GM12878 (cell line): ENCODE measurements at regions not wholly inside any gene's neighbourhood (a gene's known extent, or its start where the extent isn't known, plus 50 kb on each side); places are given as distances from the start of the nearest gene placed in this dataset.

ENCODE experiments used
- ATAC-seq: fragments of 200-7000 bp; cut with Tn5 transposase; 3 replicates; pipeline ENCODE4 v1.9.1; 2020; ENCODE audit warnings: mild to moderate bottlenecking, moderate library complexity
- BruUV-seq: library from RNA; stranded (reverse); fragments of 400-500 nt; replicated peaks from 2 replicates; lab custom pipeline; 2021; lab: Mats Ljungman, UMichigan
- CTCF ChIA-PET: fragments of 300-600 bp; sonication (Branson Sonifier 250); formaldehyde crosslinking; extraction: SDS; loops from one replicate; lab custom pipeline; 2021; ENCODE audit warnings: inconsistent platforms; lab: Yijun Ruan, JAX
- POLR2A ChIA-PET: fragments of 350-600 bp; formaldehyde crosslinking; extraction: SDS; loops from one replicate; lab custom pipeline; 2021; ENCODE audit warnings: inconsistent platforms; lab: Charles Lee
- RAD21 ChIA-PET: fragments of 300-600 bp; sonication (Branson Sonifier 250); formaldehyde crosslinking; loops from one replicate; lab custom pipeline; 2023; ENCODE audit warnings: antibody characterized with exemption; ENCODE audit not compliant: unreplicated experiment; lab: Charles Lee
- SMC1A ChIA-PET: fragments of 300-600 bp; sonication (Branson Sonifier 250); formaldehyde crosslinking; loops from one replicate; lab custom pipeline; 2023; ENCODE audit not compliant: unreplicated experiment, uncharacterized antibody; lab: Charles Lee
- DNase-seq: peaks from one replicate; pipeline ENCODE4 v3.0.0-alpha.2; 2011; ENCODE audit warnings: low read depth, low spot score
- FAIRE-seq: peaks from 3 replicates; lab custom pipeline; 2011; peaks lifted over from hg19 to GRCh38; lab: Jason Lieb, UNC
- H2AFZ ChIP-seq: 2 replicates; pipeline ENCODE4 v1.6.0; 2011; ENCODE audit warnings: low read depth, low read length, control low read depth; ENCODE audit not compliant: control insufficient read depth
- H3K27ac ChIP-seq: 2 replicates; pipeline ENCODE4 v1.5.1; 2011; ENCODE audit warnings: control low read depth; ENCODE audit not compliant: control insufficient read depth, insufficient read depth
- H3K27me3 ChIP-seq, 2 experiments: replicated peaks in 1 of 2; 2 replicates each; pipeline versions ENCODE4 v1.6.0 to v1.6.1; 2011; ENCODE audit warnings: low read length in 1 of 2; ENCODE audit not compliant: control insufficient read depth in 2 of 2, insufficient read depth in 2 of 2
- H3K36me3 ChIP-seq, 2 experiments: 2 replicates each; pipeline ENCODE4 v1.5.1; 2011; ENCODE audit warnings: low read length in 1 of 2; ENCODE audit not compliant: control insufficient read depth in 2 of 2, insufficient read depth in 2 of 2
- H3K4me1 ChIP-seq: 2 replicates; pipeline ENCODE4 v1.6.1; 2011; ENCODE audit warnings: mild to moderate bottlenecking, low read length, moderate library complexity, mixed read lengths; ENCODE audit not compliant: control insufficient read depth, insufficient read depth
- H3K4me2 ChIP-seq: 2 replicates; pipeline ENCODE4 v1.6.0; 2011; ENCODE audit warnings: control low read depth; ENCODE audit not compliant: control insufficient read depth, insufficient read depth
- H3K4me3 ChIP-seq: fragments of 200-600 bp; sonication (generic); 2 replicates; pipeline ENCODE4 v1.5.1; 2016
- H3K79me2 ChIP-seq: 2 replicates; pipeline ENCODE4 v1.6.0; 2011; ENCODE audit warnings: low read length; ENCODE audit not compliant: control insufficient read depth, insufficient read depth
- H3K9ac ChIP-seq: 2 replicates; pipeline ENCODE4 v1.8.0; 2011; ENCODE audit warnings: low read length, control low read depth, mixed read lengths; ENCODE audit not compliant: control insufficient read depth, insufficient read depth
- H3K9me3 ChIP-seq: replicated peaks from 3 replicates; pipeline ENCODE4 v1.5.1; 2011; ENCODE audit warnings: mild to moderate bottlenecking, low read length; ENCODE audit not compliant: control insufficient read depth, insufficient read depth
- H4K20me1 ChIP-seq: 2 replicates; pipeline ENCODE4 v1.6.0; 2011; ENCODE audit not compliant: control insufficient read depth, insufficient read depth
- BRCA1 ChIP-seq: IDR thresholded peaks from 2 replicates; pipeline ENCODE4 v1.6.1; 2011; ENCODE audit warnings: low read depth, low read length, improper control_type of control experiment
- CHD4 ChIP-seq: fragments of 200-600 bp; sonication (generic); IDR thresholded peaks from 2 replicates; pipeline ENCODE4 v1.6.1; 2016; ENCODE audit warnings: mild to moderate bottlenecking
- PAX8 ChIP-seq: fragments of 450-650 bp; IDR thresholded peaks from 2 replicates; pipeline ENCODE4 v1.6.1; 2017; ENCODE audit warnings: mild to moderate bottlenecking, moderate library complexity
- SREBF1 ChIP-seq: IDR thresholded peaks from 2 replicates; pipeline ENCODE4 v1.6.1; 2012; ENCODE audit warnings: mild to moderate bottlenecking, low read length
- TBL1XR1 ChIP-seq: IDR thresholded peaks from 2 replicates; pipeline ENCODE4 v1.6.1; 2012; ENCODE audit warnings: low read depth, low read length, improper control_type of control experiment
- ZBTB4 ChIP-seq: fragments of 450-650 bp; formaldehyde crosslinking; IDR thresholded peaks from 2 replicates; pipeline ENCODE4 v1.4.0; 2022; ENCODE audit warnings: mild to moderate bottlenecking, moderate library complexity
- ZNF384 ChIP-seq: IDR thresholded peaks from 2 replicates; pipeline ENCODE4 v1.6.1; 2012; ENCODE audit warnings: low read depth, mild to moderate bottlenecking, low read length, improper control_type of control experiment, borderline replicate concordance
- ZNF622 ChIP-seq: fragments of 450-650 bp; IDR thresholded peaks from 2 replicates; pipeline ENCODE4 v1.6.1; 2017; ENCODE audit warnings: mild to moderate bottlenecking, inconsistent platforms
- WGBS: methylation state at CpG from one replicate; pipeline ENCODE4 v1.1.6; 2016; ENCODE audit warnings: low lambda C conversion rate; ENCODE audit not compliant: insufficient replicate concordance, insufficient coverage; ENCODE audit errors: missing lambda C conversion rate; 5-methylcytosine and 5-hydroxymethylcytosine counted together
- in situ Hi-C: fragments of 300-500 bp; cut with MboI; formaldehyde crosslinking; loops from 9 replicates; pipeline ENCODE4 v1.14.3; 2018; ENCODE audit warnings: mixed read lengths
- intact Hi-C: fragments of 100-400 bp; cut with micrococcal nuclease; formaldehyde crosslinking; loops from one replicate; pipeline ENCODE4 v1.14.2; 2022; ENCODE audit not compliant: unreplicated experiment
- TF ChIP-seq, protein P1 (sequence below): IDR thresholded peaks from 2 replicates; pipeline ENCODE4 v1.6.1; 2012; ENCODE audit warnings: mild to moderate bottlenecking, low read depth, low read length

DNA sequence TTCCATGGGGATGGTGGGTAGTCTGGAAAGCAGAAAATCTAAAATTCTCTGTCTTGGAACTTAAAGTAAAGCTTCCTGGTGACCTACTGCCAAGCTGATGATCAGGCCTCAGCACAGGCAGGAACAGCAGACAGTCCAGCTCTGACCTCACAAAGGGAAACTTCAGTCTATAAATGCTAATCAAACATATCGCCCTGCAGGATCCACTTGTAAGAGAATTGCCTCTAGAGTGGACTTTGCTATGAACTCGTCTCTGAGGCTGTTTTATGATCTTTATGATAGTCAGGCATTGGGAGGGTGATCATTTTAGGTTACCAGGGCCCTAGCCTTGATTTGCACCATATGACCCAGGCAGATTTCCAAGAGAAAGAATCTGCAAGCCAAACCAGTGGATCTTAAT lies 67.6 kb upstream of the SELENOP start:
- Histone ChIP-seq H3K4me2 (no peak overlapping the region), H3K36me3 (no peaks in the 10 kb centered on the region), H3K9ac (no peak overlapping the region), H3K27me3 (no peaks in the 10 kb centered on the region; a peak in 1 of 4 replicates), H3K4me3 (no peak overlapping the region), H3K27ac (no peak overlapping the region), H3K4me1 (no peaks in the 10 kb centered on the region), H2AFZ (no peak overlapping the region), H4K20me1 (no peaks in the 10 kb centered on the region), H3K79me2 (no peaks in the 10 kb centered on the region), H3K9me3 (no peaks in the 10 kb centered on the region)
- POLR2A ChIA-PET, result interaction anchor here (0.6 to 1.3 kb wide), 3 partner anchors 22 to 183 kb away, joined by 3 to 4 read pairs (median 4); no protein-coding TSS in a partner anchor
- in situ Hi-C loops, result no loop called here
- no TSS peak for BruUV-seq
- RAD21 ChIA-PET, result interaction anchor here (0.9 to 4.1 kb wide), 3 partner anchors 10 to 1021 kb away, joined by 3 to 15 read pairs (median 8); no protein-coding TSS in a partner anchor
- 43% methylated on average over 2 of the region's 2 CpGs for WGBS
- no peak for FAIRE-seq
- intact Hi-C loops, result no loop called here
- no peak for ATAC-seq
- no peak for DNase-seq
- TF ChIP-seq ZBTB4 (CRISPR knock-in tag) (no peak), CHD4 (no peak), ZNF384 (no peak), BRCA1 (no peak), PAX8 (no peak), SREBF1 (no peak), TBL1XR1 (no peak), ZNF622 (no peak)
- TF ChIP-seq, protein P1, sequence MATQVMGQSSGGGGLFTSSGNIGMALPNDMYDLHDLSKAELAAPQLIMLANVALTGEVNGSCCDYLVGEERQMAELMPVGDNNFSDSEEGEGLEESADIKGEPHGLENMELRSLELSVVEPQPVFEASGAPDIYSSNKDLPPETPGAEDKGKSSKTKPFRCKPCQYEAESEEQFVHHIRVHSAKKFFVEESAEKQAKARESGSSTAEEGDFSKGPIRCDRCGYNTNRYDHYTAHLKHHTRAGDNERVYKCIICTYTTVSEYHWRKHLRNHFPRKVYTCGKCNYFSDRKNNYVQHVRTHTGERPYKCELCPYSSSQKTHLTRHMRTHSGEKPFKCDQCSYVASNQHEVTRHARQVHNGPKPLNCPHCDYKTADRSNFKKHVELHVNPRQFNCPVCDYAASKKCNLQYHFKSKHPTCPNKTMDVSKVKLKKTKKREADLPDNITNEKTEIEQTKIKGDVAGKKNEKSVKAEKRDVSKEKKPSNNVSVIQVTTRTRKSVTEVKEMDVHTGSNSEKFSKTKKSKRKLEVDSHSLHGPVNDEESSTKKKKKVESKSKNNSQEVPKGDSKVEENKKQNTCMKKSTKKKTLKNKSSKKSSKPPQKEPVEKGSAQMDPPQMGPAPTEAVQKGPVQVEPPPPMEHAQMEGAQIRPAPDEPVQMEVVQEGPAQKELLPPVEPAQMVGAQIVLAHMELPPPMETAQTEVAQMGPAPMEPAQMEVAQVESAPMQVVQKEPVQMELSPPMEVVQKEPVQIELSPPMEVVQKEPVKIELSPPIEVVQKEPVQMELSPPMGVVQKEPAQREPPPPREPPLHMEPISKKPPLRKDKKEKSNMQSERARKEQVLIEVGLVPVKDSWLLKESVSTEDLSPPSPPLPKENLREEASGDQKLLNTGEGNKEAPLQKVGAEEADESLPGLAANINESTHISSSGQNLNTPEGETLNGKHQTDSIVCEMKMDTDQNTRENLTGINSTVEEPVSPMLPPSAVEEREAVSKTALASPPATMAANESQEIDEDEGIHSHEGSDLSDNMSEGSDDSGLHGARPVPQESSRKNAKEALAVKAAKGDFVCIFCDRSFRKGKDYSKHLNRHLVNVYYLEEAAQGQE, result no peak
- SMC1A ChIA-PET, result interaction anchor here (0.9 to 2.1 kb wide), 12 partner anchors 10 to 148 kb away, joined by 3 to 11 read pairs (median 6); no protein-coding TSS in a partner anchor
- CTCF ChIA-PET, result interaction anchor here (0.7 to 3.5 kb wide), 5 partner anchors 11 to 822 kb away, joined by 3 to 25 read pairs (median 4); no protein-coding TSS in a partner anchor
